GM06990 (cell line): ENCODE measurements at regions not wholly inside any gene's neighbourhood (a gene's known extent, or its start where the extent isn't known, plus 50 kb on each side); places are given as distances from the start of the nearest gene placed in this dataset.

Experiments
- DNase-seq: peaks from one replicate; pipeline ENCODE4 v3.0.0-alpha.2; 2011; ENCODE audit not compliant: insufficient read length; ENCODE audit errors: extremely low read depth
- H3K27me3 ChIP-seq: replicated peaks from 2 replicates; pipeline ENCODE4 v1.6.0; 2011; ENCODE audit warnings: low read length; ENCODE audit not compliant: control insufficient read depth, insufficient read depth
- H3K36me3 ChIP-seq: 2 replicates; pipeline ENCODE4 v1.5.1; 2011; ENCODE audit warnings: low read length; ENCODE audit not compliant: control insufficient read depth, insufficient read depth
- H3K4me3 ChIP-seq: replicated peaks from 2 replicates; pipeline ENCODE4 v1.5.1; 2011; ENCODE audit warnings: low read depth, mild to moderate bottlenecking, control low read depth, low read length
- TF ChIP-seq, protein P1 (sequence below): IDR thresholded peaks from 2 replicates; pipeline ENCODE4 v1.5.1; 2011; ENCODE audit warnings: low read length, control low read depth, mild to moderate bottlenecking, inconsistent platforms; ENCODE audit not compliant: insufficient read depth, poor library complexity, severe bottlenecking

DNA sequence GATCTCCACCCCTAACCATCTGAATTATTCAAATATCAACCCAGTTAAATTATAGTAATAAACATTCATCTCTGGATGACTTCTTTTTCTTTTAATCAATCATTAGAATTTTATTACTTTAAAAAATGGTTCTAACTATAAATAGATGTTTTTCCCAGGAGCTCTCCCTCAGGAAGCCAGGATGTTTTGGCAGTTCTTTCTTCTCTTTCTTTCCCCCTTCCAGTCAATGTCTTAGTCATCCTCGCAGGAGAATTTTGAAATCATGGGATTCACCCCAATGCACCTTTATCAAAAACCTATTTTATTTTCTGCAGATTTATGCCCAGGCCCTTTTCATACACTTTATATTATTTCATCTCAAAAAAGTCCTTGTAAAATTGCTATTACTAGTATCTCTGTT lies 711.6 kb downstream of the CDH11 start:
- Histone ChIP-seq H3K36me3 (no peaks in the 10 kb centered on the region), H3K27me3 (no peaks in the 10 kb centered on the region), H3K4me3 (no peak overlapping the region)
- no peak for DNase-seq
- TF ChIP-seq, protein P1, sequence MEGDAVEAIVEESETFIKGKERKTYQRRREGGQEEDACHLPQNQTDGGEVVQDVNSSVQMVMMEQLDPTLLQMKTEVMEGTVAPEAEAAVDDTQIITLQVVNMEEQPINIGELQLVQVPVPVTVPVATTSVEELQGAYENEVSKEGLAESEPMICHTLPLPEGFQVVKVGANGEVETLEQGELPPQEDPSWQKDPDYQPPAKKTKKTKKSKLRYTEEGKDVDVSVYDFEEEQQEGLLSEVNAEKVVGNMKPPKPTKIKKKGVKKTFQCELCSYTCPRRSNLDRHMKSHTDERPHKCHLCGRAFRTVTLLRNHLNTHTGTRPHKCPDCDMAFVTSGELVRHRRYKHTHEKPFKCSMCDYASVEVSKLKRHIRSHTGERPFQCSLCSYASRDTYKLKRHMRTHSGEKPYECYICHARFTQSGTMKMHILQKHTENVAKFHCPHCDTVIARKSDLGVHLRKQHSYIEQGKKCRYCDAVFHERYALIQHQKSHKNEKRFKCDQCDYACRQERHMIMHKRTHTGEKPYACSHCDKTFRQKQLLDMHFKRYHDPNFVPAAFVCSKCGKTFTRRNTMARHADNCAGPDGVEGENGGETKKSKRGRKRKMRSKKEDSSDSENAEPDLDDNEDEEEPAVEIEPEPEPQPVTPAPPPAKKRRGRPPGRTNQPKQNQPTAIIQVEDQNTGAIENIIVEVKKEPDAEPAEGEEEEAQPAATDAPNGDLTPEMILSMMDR: no peak

DNA sequence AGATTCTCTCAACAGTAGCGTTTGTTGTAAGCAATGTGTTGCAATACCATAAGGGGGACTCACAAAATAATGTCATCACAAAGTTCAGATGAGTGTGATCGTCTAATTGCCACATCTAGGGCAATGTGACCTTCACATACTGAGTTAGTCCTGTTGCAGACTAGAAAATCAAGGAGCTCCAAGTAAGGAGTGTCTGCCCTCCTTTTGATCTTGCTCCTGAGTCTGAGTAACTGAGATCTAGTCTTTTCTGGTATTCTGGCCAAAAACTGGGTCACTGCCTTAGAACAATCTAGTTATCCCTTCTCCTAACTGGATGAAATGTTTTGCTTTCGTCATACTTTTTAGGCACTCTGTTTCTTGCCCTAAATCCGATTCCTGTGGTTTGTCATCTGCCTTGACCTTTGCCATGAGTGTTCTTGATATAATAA lies 712.1 kb downstream of the CDH11 start:
- no peaks in the 10 kb centered on the region for H3K27me3 ChIP-seq
- DNase-seq: no peak
- H3K4me3 ChIP-seq: no peak overlapping the region
- no peaks in the 10 kb centered on the region for H3K36me3 ChIP-seq
- TF ChIP-seq, protein P1: no peak

DNA sequence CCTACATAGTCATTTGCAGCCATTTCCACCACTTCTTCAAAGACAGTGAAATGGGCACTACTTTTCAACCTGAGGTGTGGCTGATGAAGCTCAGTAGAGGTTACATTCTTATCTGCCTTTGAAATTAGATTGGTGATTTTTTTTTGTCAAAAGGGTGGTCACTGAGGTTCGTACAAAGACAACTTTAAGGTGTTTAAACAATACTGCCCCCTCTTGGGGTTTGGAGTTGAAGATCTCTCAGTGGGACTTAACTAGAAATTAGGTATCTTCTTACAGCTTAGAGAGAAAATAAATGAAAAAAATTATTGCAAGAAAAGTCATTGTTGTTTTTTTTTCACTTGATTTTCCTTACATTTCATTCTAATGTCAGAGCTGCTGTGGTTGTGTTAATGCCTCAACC lies 713.2 kb downstream of the CDH11 start:
- Histone ChIP-seq H3K36me3 (no peaks in the 10 kb centered on the region), H3K4me3 (no peak overlapping the region), H3K27me3 (no peaks in the 10 kb centered on the region)
- DNase-seq: no peak
- TF ChIP-seq, protein P1: no peak

DNA sequence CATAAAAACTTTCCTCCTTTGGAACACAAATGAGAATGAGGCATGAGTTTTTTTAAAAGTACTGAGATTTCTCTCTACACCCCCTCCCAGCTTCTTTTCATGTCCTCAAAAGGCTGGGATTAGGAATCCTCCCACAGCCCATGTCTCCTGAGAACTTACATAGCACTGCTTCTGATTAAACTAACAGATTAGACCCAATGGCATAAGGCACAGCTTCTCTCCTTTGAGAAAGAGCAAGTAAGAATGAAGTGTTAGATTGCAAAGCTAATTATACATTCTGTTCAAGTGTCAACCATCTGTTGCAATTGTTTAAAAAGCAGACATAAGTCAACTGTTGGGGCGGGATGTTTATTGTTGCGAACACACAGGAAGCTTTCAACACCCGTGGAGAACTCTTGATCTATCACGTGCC lies 715.1 kb downstream of the CDH11 start:
- TF ChIP-seq, protein P1: no peak
- no peaks in the 10 kb centered on the region for H3K27me3 ChIP-seq
- no peak for DNase-seq
- H3K36me3 ChIP-seq: no peaks in the 10 kb centered on the region
- no peak overlapping the region for H3K4me3 ChIP-seq

DNA sequence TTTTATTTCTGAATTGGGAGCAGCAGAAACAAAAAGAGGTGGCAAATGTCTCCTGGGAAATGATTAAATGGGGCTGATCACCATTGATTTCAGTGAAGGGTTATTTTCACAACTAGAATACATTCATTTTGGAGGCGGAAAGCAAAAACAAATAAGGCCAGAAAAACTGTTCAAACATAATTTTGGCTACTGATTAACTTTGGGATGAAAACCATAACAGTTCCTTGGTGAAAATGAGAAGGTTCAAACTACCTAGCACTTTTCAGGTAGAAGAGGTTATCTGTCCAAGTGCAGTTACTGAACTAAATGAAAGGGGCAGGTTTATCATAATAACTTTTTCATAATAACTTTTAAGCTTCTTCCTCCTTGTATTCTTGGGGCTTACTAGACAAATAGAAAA lies 718.5 kb downstream of the CDH11 start:
- TF ChIP-seq, protein P1: no peak
- Histone ChIP-seq H3K4me3 (no peak overlapping the region), H3K27me3 (no peaks in the 10 kb centered on the region), H3K36me3 (no peaks in the 10 kb centered on the region)
- no peak for DNase-seq

DNA sequence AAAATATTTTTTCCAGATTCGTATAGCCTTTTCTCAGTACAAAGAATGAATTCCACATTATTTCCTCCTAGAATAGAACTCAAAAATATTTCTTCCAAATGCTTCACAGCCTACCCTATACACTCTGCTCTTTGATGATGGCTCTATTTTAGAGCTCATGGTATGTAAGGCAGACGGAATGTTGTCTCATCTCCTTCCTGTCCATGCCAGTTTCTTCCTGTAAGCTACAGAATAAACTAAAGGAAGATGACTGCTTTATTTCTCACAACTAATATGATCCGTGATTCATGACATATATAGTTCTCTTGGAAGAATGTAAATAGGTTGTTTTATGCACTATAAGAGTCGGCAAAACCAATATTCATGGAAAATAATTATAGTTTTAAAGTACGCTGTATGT lies 723.1 kb downstream of the CDH11 start:
- Histone ChIP-seq H3K4me3 (no peak overlapping the region), H3K36me3 (no peaks in the 10 kb centered on the region), H3K27me3 (no peaks in the 10 kb centered on the region)
- no peak for DNase-seq
- TF ChIP-seq, protein P1: no peak
